Tibial nerve (tissue), 4 donors: ENCODE measurements at regions not wholly inside any gene's neighbourhood (a gene's known extent, or its start where the extent isn't known, plus 50 kb on each side); places are given as distances from the start of the nearest gene placed in this dataset.

Experiments
- DNase-seq, 2 donors: peaks; one replicate each; pipeline ENCODE4 v3.0.0-alpha.2; 2019; ENCODE audit warnings: low spot score in 2 of 2
- H3K27ac ChIP-seq, 4 donors: fragments of 200-600 bp; sonication (generic) in 3 of 4; one replicate each; pipeline ENCODE4 v1.5.1; 2017 to 2019; ENCODE audit warnings: mild to moderate bottlenecking in 1 of 4
- H3K27me3 ChIP-seq, 2 donors: fragments of 200-600 bp; sonication (generic) in 1 of 2; one replicate each; pipeline versions ENCODE4 v1.5.1 to v1.6.0; 2017 to 2019
- H3K36me3 ChIP-seq, 3 donors: fragments of 200-600 bp; sonication (generic); one replicate each; pipeline ENCODE4 v1.5.1; 2018 to 2019
- H3K4me1 ChIP-seq, 4 donors: fragments of 200-600 bp; sonication (generic) in 3 of 4; one replicate each; pipeline ENCODE4 v1.5.1; 2017 to 2019
- H3K4me3 ChIP-seq, 4 donors: fragments of 200-600 bp; sonication (generic) in 3 of 4; one replicate each; pipeline ENCODE4 v1.5.1; 2017 to 2019; ENCODE audit warnings: mild to moderate bottlenecking in 1 of 4, moderate library complexity in 1 of 4
- H3K9me3 ChIP-seq, 4 donors: fragments of 200-600 bp; sonication (generic) in 3 of 4; one replicate each; pipeline ENCODE4 v1.5.1; 2017 to 2019
- EP300 ChIP-seq, 2 donors: sonication (generic); formaldehyde crosslinking; IDR thresholded peaks; one replicate each; pipeline ENCODE4 v1.6.1; 2017; ENCODE audit warnings: antibody characterized with exemption in 2 of 2, mild to moderate bottlenecking in 1 of 2
- POLR2A ChIP-seq, 2 donors: fragments of 450-650 bp; IDR thresholded peaks; one replicate each; pipeline ENCODE4 v1.6.1; 2017; ENCODE audit warnings: antibody characterized with exemption in 2 of 2, mild to moderate bottlenecking in 2 of 2, moderate library complexity in 2 of 2
- WGBS, 2 donors: methylation state at CpG; one replicate each; pipeline ENCODE4 v1.1.5; 2018; 5-methylcytosine and 5-hydroxymethylcytosine counted together
- TF ChIP-seq, protein P1 (sequence below), 5 experiments: fragments of 200-600 bp in 3 of 5; fragments of 450-650 bp in 2 of 5; sonication (generic) in 3 of 5; IDR thresholded peaks; one replicate each; pipeline ENCODE4 v1.5.1; 2016 to 2019; ENCODE audit warnings: antibody characterized with exemption in 5 of 5, mild to moderate bottlenecking in 3 of 5, moderate library complexity in 2 of 5

DNA sequence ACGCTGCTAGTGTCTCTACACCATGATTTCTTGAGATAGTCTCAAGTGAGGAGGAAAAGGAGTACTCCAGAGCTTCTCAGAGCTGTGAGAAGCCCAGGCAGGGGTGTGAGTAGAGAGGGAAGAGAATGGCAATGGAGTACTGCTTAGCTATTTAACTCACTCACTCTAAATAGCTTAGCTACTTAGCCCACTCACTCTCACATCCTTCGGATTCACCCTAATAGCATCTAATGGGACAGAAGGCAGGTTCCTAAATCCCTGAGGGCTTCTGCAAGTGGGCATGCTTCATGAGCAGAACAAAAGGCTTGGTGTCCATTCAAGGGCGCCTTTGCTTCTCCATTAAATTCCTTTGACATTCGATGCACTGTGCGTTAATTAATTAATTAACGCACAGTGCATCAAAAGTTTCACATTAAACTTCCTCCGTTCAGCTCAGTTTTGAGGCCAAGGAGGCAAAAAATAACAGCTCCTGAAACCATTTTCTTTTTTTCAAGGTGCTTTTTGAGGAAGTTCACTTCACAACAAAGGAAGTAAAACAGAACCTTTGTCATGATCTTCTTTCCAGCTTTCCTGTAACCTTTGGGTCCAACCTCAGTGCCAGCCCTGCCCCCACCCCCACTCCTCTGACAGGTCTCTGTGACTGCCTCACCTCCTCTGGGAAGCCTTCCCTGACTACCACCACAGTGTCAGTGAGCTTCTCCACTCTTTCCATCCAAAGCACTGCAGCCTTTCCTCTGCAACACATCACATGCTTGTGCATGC is 294.0 kb downstream of the SEC61B start:
- H3K36me3 ChIP-seq = no peaks in the 10 kb centered on the region
- 85% methylated on average over 7 of the region's 7 CpGs for WGBS, 2 donors
- H3K4me3 ChIP-seq = no peak overlapping the region
- no peak for DNase-seq
- H3K27me3 ChIP-seq = no peaks in the 10 kb centered on the region
- TF ChIP-seq EP300 (IDR thresholded peaks at IDR 0.05) (no peak), POLR2A (IDR thresholded peaks at IDR 0.05) (no peak)
- TF ChIP-seq, protein P1, sequence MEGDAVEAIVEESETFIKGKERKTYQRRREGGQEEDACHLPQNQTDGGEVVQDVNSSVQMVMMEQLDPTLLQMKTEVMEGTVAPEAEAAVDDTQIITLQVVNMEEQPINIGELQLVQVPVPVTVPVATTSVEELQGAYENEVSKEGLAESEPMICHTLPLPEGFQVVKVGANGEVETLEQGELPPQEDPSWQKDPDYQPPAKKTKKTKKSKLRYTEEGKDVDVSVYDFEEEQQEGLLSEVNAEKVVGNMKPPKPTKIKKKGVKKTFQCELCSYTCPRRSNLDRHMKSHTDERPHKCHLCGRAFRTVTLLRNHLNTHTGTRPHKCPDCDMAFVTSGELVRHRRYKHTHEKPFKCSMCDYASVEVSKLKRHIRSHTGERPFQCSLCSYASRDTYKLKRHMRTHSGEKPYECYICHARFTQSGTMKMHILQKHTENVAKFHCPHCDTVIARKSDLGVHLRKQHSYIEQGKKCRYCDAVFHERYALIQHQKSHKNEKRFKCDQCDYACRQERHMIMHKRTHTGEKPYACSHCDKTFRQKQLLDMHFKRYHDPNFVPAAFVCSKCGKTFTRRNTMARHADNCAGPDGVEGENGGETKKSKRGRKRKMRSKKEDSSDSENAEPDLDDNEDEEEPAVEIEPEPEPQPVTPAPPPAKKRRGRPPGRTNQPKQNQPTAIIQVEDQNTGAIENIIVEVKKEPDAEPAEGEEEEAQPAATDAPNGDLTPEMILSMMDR (IDR thresholded peaks at IDR 0.05) = no peak
- no peaks in the 10 kb centered on the region for H3K9me3 ChIP-seq
- no peak overlapping the region for H3K27ac ChIP-seq
- no peaks in the 10 kb centered on the region for H3K4me1 ChIP-seq

DNA sequence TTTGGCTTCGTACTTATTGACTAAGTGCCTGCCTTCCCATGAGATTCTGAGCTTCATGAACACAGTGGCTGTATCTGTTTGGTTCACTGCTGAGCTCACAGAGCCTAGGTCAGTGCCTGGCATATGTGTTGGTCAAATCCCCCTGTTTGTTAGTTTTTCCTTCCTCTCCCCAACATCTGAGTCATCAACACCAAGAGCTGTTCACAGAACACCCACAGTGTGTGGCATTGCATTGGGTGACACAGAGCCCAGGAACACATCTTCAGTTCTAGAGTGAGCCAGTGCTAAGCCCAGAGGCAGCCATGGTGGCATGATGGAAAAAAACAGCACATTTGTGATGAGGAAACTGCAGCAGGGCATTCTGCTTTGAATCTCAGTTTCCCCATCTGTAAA is 294.6 kb downstream of the SEC61B start:
- no peak for DNase-seq
- H3K27ac ChIP-seq = no peak overlapping the region
- H3K9me3 ChIP-seq = no peaks in the 10 kb centered on the region
- H3K4me1 ChIP-seq = no peaks in the 10 kb centered on the region
- no peaks in the 10 kb centered on the region for H3K36me3 ChIP-seq
- H3K4me3 ChIP-seq = no peak overlapping the region
- TF ChIP-seq, protein P1 (IDR thresholded peaks at IDR 0.05) = no peak
- WGBS, 2 donors = 75 to 100% methylated on average over 1 of the region's 1 CpG
- no peaks in the 10 kb centered on the region for H3K27me3 ChIP-seq

GRCh38 chr9:99523838-99524237 is 297.8 kb upstream of the NR4A3 start:
- WGBS, 2 donors = 86 to 92% methylated on average over 1 of the region's 1 CpG
- DNase-seq = no peak
- H3K9me3 ChIP-seq = no peaks in the 10 kb centered on the region
- no peaks in the 10 kb centered on the region for H3K27me3 ChIP-seq
- no peaks in the 10 kb centered on the region for H3K36me3 ChIP-seq
- TF ChIP-seq POLR2A (IDR thresholded peaks at IDR 0.05) = no peak
- TF ChIP-seq, protein P1 (IDR thresholded peaks at IDR 0.05) = no peak
- TF ChIP-seq EP300 (IDR thresholded peaks at IDR 0.05) = no peak
- no peaks in the 10 kb centered on the region for H3K4me1 ChIP-seq
- no peak overlapping the region for H3K27ac ChIP-seq
- H3K4me3 ChIP-seq = no peak overlapping the region

DNA sequence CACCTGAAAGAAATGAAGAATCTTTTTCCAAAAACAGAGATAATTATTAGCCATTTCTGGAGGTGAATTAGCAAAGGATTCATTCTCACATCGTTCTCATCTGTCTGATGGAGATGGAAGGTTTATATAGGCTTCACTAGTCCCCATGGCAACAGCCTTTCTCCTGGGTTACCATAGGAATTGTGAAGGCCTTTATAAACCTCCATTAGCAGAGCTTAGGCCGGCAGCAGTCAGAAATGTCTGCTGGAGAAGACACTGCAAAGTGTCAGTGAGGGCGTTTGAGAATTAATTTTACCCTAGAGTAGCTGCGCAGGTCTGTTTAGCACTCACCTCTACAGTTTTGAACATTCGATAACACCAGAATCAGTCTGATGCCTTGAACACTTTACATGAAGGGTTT is 290.4 kb upstream of the NR4A3 start:
- DNase-seq = no peak
- WGBS, 2 donors = 84 to 85% methylated on average over 5 of the region's 5 CpGs

DNA sequence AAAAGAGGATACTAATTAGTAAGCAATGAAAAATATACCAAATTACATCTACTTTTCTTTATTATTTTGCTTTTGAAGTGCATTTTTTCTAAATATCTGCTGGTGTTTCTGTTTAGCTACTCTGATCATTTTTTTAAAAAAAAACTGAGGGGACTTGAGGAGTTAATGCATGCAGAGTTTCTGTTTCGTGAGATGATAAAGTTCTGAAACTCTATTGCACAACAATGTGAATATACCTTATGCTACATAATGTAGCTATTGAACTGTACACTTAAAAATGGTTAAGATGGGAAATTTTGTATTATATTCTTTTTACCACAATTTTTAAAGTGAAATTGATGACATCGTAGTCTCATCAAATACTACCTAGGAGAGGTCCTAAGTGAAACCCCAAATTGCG is 288.3 kb upstream of the NR4A3 start:
- Histone ChIP-seq H3K36me3 (no peaks in the 10 kb centered on the region), H3K27me3 (no peaks in the 10 kb centered on the region), H3K4me1 (no peaks in the 10 kb centered on the region), H3K27ac (no peak overlapping the region), H3K9me3 (no peaks in the 10 kb centered on the region), H3K4me3 (no peak overlapping the region)
- TF ChIP-seq, protein P1 (IDR thresholded peaks at IDR 0.05) = no peak
- TF ChIP-seq POLR2A (IDR thresholded peaks at IDR 0.05) (no peak), EP300 (IDR thresholded peaks at IDR 0.05) (no peak)
- 87 to 93% methylated on average over 3 of the region's 3 CpGs for WGBS, 2 donors
- DNase-seq = no peak

More for the DNA sequence above, 290.4 kb upstream of the NR4A3 start:
- no peaks in the 10 kb centered on the region for H3K36me3 ChIP-seq
- H3K27me3 ChIP-seq = no peaks in the 10 kb centered on the region
- H3K4me1 ChIP-seq = no peaks in the 10 kb centered on the region
- TF ChIP-seq EP300 (IDR thresholded peaks at IDR 0.05) (no peak), POLR2A (IDR thresholded peaks at IDR 0.05) (no peak)
- TF ChIP-seq, protein P1 (IDR thresholded peaks at IDR 0.05) = no peak
- H3K4me3 ChIP-seq = no peak overlapping the region
- H3K27ac ChIP-seq = no peak overlapping the region
- H3K9me3 ChIP-seq = no peaks in the 10 kb centered on the region
